GM12865 (cell line): ENCODE measurements at regions not wholly inside any gene's neighbourhood (a gene's known extent, or its start where the extent isn't known, plus 50 kb on each side); places are given as distances from the start of the nearest gene placed in this dataset.

Experiments used
- DNase-seq: peaks from one replicate; pipeline ENCODE4 v3.0.0; 2010; ENCODE audit warnings: low read depth
- H3K4me3 ChIP-seq: 2 replicates; pipeline ENCODE4 v1.5.1; 2011; ENCODE audit warnings: mild to moderate bottlenecking, low read depth, low read length, control low read depth
- TF ChIP-seq, protein P1 (sequence below): IDR thresholded peaks from 2 replicates; pipeline ENCODE4 v1.5.1; 2011; ENCODE audit warnings: low read length, control low read depth, low read depth, inconsistent platforms; ENCODE audit not compliant: insufficient read depth; ENCODE audit errors: missing control alignments

GRCh38 chr5:107090506-107090905 lies 580.2 kb downstream of the EFNA5 start:
- TF ChIP-seq, protein P1, sequence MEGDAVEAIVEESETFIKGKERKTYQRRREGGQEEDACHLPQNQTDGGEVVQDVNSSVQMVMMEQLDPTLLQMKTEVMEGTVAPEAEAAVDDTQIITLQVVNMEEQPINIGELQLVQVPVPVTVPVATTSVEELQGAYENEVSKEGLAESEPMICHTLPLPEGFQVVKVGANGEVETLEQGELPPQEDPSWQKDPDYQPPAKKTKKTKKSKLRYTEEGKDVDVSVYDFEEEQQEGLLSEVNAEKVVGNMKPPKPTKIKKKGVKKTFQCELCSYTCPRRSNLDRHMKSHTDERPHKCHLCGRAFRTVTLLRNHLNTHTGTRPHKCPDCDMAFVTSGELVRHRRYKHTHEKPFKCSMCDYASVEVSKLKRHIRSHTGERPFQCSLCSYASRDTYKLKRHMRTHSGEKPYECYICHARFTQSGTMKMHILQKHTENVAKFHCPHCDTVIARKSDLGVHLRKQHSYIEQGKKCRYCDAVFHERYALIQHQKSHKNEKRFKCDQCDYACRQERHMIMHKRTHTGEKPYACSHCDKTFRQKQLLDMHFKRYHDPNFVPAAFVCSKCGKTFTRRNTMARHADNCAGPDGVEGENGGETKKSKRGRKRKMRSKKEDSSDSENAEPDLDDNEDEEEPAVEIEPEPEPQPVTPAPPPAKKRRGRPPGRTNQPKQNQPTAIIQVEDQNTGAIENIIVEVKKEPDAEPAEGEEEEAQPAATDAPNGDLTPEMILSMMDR = no peak
- no peak for DNase-seq
- no peak overlapping the region for H3K4me3 ChIP-seq

DNA sequence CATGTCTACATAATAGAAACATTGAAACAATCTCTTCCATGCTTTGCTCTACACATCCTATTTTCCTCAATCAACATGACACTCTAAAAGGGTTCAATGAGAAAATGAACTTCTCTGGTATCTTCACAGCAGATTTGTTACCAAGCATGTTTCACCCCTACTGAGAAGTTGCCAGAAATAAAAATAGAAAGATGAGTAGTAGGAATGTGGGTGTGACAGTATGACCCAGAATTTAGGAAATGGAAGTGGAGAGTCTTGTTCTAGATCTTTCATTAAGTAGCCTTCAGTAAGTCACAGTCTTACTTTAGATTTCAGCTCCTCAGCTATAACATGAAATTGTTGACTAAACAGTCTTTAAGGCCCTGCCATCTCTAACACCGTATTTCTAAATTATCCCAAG lies 581.8 kb downstream of the EFNA5 start:
- TF ChIP-seq, protein P1 = no peak
- no peak overlapping the region for H3K4me3 ChIP-seq
- no peak for DNase-seq

GRCh38 chr5:107085572-107085971 lies 585.2 kb downstream of the EFNA5 start:
- H3K4me3 ChIP-seq = no peak overlapping the region
- no peak for DNase-seq
- TF ChIP-seq, protein P1 = no peak

DNA sequence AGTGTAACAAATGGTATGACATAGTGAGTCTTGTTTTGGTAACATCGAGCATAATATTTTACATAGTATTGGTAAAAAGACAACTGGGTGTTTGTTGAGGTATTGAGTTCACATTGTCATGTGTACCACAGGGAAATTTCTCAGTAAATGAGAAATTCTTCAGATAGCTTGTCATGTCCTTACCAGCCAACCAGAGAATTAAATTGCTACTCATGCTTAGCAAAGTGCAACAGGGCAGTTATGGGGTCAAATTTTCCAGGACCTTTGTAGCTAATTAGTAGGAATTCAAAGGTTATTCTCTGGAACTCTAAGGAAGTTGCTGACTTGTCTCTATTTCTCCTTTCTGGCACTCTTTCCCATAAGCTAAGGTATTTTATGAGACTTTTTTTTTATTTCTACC lies 595.7 kb downstream of the EFNA5 start:
- TF ChIP-seq, protein P1 = no peak
- H3K4me3 ChIP-seq = no peak overlapping the region
- DNase-seq = no peak

- no peak for DNase-seq
- no peak overlapping the region for H3K4me3 ChIP-seq
- TF ChIP-seq, protein P1 = no peak
These were observed 597.8 kb downstream of the EFNA5 start for GRCh38 chr5:107072967-107073366.

GRCh38 chr5:107072440-107072839 lies 598.3 kb downstream of the EFNA5 start:
- no peak for DNase-seq
- TF ChIP-seq, protein P1 = no peak
- H3K4me3 ChIP-seq = no peak overlapping the region

GRCh38 chr5:107068782-107069181 lies 602.0 kb downstream of the EFNA5 start:
- no peak overlapping the region for H3K4me3 ChIP-seq
- DNase-seq = no peak
- TF ChIP-seq, protein P1 = no peak
